HG02642 (cell line): ENCODE measurements at regions not wholly inside any gene's neighbourhood (a gene's known extent, or its start where the extent isn't known, plus 50 kb on each side); places are given as distances from the start of the nearest gene placed in this dataset.
"Not testable (repeated sequence)": the region's sequence is repeated elsewhere in the genome, so short reads cannot be mapped to it uniquely, and the experiment has no call there.

ENCODE experiments used
- ATAC-seq: cut with Tn5 transposase; IDR thresholded peaks from one replicate; pipeline ENCODE4 v1.9.1; 2021; ENCODE audit warnings: mild to moderate bottlenecking; ENCODE audit not compliant: unreplicated experiment, poor library complexity

GRCh38 chr2:226540204-226540994, 259.2 kb downstream of the IRS1 start:
- no peak for ATAC-seq

GRCh38 chr2:226536410-226536809, 263.2 kb downstream of the IRS1 start:
- no peak for ATAC-seq

DNA sequence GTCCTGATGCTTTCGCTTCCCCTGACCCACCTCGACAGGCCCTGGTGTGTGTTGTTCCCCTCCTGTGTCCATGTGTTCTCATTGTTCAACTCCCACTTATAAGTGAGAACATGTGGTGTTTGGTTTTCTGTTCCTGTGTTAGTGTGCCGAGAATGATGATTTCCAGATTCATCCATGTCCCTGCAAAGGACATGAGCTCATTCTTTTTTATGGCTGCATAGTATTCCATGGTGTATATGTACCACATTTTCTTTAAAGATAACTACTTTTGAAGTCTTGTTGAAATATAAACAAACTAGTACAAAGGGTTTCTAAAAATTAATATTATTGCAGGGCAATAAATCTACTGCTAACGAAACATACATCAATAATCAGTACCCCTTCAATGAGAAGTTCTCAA, 266.6 kb downstream of the IRS1 start:
- ATAC-seq = not testable (repeated sequence)

- no peak for ATAC-seq
Measured at GRCh38 chr2:226531061-226531810, 268.4 kb downstream of the IRS1 start.

DNA sequence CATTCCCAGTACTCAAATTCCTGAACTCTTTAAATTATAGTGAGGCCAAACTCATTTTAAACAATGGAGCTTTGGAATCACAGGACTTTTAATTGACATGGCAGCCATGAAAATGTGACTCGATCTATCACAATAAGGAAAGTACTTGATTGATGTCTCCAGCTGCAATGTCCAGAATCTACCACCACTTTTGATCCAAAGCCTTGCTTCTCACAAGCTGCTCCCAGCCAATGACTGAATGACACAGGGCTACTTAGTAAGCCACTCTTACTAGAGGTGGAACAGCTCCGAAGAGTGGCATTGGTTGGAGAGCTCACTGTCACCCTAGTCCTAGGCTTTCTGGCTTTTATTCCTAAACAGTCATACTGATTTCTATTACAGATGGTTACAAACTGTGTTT, 270.1 kb downstream of the IRS1 start:
- ATAC-seq = no peak

GRCh38 chr2:226526716-226527115, 272.9 kb downstream of the IRS1 start:
- ATAC-seq = no peak

GRCh38 chr2:226524381-226524843, 275.2 kb downstream of the IRS1 start:
- ATAC-seq = no peak

GRCh38 chr2:226520723-226521122, 278.9 kb downstream of the IRS1 start:
- no peak for ATAC-seq

GRCh38 chr2:226515344-226516055, 284.1 kb downstream of the IRS1 start:
- ATAC-seq = no peak

GRCh38 chr2:226514895-226515294, 284.7 kb downstream of the IRS1 start:
- ATAC-seq = no peak

DNA sequence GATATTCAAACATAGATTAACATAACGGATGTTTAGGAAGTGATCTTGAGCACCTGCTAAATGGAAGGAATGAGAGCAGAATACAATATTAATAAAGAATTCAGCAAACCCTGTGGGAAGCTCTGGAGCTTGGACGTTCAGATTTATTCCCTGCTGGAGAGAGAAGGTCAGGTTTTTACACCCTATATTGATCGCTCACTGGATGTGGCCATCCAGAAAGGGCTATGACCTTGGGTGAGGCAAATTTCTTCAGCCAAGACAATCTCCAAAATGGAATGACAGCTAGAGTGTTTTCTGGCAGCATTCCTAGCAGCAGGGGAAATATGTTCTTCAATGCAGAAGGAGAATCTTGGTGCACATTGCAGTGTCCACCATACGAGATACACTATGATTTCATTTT, 288.3 kb downstream of the IRS1 start:
- no peak for ATAC-seq

DNA sequence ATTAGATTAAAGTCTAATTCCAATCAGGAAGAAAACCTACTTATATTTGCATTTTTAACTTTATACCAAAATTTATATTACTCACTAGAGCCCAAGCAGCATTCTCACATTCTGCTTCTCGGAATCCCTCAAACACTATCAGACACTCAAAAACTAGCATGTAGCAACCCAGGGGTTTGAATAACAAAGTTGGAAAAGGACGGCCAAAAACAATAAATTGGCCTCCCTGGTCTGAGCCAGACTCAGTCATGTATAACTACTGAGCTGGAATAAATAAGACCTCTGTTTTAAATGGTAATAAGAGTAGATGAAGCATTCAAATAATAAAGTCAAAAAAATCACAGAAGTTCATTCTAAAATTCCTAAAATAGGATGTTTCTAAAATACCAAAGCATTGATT, 290.9 kb downstream of the IRS1 start:
- ATAC-seq = no peak

DNA sequence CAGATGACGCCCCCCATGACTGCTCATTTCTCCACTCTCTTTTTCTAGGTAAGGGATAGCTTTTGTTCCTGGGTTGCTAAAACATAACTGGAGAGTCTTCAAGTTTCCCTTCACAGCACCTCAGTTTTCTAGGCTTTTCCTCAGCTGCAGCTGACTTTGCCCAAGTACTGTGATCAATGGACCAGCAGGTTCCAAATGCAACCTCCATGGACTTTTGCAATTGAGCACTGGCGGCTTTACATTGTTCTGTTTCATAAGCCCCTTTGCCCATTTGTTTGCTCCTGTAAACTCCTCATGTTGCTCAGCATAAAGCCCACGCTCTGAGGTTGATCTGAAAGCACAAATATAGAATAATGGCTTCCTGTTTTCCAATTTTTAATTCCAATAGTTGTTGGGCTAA, 291.6 kb downstream of the IRS1 start:
- no peak for ATAC-seq

GRCh38 chr2:226497146-226497909, 302.3 kb downstream of the IRS1 start:
- no peak for ATAC-seq

DNA sequence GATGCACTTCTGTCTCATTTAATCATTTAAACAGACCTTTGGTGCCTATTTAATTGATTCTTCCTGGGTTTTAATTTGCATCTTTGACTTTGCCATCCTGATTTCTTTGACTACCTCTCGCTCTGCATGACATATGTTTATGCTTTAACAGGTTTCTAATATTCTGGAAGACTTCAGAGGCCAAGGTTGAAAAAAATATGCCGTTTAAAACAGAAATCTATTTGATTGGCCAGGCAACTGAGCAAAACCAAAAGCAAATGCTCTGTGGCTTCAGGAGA, 303.4 kb downstream of the IRS1 start:
- no peak for ATAC-seq

GRCh38 chr2:226495466-226496272, 304.0 kb downstream of the IRS1 start:
- no peak for ATAC-seq

DNA sequence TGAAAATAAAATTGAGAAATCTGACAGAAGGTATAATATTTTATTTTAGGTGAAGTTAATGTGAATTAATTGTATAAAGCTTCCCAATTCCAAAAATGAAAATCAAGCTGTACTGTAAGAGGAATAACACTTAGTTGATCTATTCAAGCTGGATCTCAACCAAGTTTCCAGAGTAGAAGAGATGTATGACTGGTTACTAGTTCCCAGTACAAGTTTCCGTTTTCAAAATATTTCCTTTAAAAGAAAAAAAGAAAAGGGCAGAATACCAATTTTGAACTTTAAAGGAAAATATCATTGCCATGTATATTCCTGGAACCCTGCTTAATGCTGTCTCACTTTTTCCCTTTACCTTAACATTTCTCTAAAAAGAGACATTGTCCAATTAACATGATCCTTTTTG, 308.5 kb downstream of the IRS1 start:
- no peak for ATAC-seq

GRCh38 chr2:226489775-226490541, 309.7 kb downstream of the IRS1 start:
- ATAC-seq = peak; percentile 63

GRCh38 chr2:226488034-226488433, 311.6 kb downstream of the IRS1 start:
- ATAC-seq = no peak
